GM12874 (cell line): ENCODE measurements at regions not wholly inside any gene's neighbourhood (a gene's known extent, or its start where the extent isn't known, plus 50 kb on each side); places are given as distances from the start of the nearest gene placed in this dataset.

Source experiments
- CTCF ChIP-seq: IDR thresholded peaks from 2 replicates; pipeline ENCODE4 v1.5.1; 2011; ENCODE audit warnings: low read depth, mild to moderate bottlenecking, control low read depth, low read length, moderate library complexity; ENCODE audit not compliant: insufficient read depth

DNA sequence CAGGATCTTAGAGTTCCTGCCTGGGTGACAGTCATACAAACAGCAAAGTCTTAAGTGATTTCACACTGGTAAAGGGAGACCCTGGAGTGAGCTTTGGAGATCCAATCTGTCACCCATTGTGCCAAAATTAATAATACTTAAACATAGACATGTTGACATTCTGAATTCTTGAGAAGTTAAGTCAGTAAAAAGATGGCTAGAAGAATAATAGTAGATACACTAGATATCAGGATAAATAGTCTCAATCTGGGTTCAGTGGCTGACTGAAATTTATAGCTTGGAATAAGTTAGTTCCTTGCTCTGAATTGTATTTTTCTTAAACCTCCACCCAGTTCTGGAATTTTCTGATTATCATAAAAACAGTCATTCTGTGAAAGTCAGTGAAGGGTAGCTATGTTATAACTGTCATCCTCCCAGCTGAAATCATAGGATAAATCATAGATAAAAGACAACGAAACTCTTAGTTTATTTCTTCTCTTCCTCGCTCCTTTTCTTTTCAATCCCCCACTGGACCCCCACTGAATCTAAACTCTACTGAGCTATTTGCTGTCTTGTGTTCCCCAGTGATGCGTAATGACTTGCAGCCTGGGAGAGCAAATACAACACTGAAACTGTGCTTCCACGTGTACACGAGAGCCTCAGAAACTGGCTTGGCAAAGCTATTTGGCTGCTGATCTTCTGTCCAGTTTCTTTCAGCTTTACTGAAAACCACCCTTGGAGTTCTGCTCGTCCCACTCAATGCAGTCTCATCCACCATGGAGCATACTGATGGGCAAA, 175.4 kb upstream of the TP63 start:
- no peak for TF ChIP-seq CTCF

- TF ChIP-seq CTCF, result no peak
Observed at GRCh38 chr3:189457201-189457607, 174.0 kb upstream of the TP63 start.

DNA sequence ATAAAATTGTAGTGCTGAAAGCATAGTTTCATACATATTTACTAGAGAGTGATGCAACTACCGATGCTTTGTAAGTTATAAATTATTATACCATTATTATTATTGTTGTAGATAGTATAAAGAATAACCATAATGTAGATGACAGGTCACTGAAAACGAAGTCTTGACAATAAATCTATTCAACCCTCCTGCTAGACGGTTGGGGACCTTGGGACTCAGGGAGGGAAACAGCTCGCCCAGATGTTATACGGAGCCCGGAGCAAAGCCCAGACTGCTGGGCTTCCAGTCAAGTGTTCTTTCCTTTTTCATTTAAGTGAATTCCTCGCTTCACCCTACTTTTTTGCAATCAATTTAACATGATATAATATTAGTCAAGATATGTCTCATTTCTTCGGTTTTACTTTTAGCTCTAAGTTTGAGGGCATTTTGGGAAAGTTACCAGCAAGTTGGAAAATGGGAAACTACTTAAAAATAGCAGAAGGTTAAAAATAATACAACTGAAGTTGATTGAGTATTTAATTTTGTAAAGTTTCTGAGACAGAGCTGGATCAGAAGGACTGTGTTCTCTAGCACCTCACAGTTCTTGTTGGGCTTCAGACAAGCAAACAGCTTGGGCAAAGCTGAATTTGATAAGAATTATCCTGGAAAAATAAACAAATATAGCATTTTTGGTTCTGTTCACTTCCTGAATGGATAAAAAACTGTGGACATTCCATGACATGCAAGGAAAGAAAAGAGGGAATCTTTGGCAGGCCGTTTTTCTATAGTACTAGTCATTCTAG, 173.4 kb upstream of the TP63 start:
- TF ChIP-seq CTCF, result no peak

- TF ChIP-seq CTCF, result no peak
Observed at GRCh38 chr3:189458528-189458927, 172.7 kb upstream of the TP63 start.

DNA sequence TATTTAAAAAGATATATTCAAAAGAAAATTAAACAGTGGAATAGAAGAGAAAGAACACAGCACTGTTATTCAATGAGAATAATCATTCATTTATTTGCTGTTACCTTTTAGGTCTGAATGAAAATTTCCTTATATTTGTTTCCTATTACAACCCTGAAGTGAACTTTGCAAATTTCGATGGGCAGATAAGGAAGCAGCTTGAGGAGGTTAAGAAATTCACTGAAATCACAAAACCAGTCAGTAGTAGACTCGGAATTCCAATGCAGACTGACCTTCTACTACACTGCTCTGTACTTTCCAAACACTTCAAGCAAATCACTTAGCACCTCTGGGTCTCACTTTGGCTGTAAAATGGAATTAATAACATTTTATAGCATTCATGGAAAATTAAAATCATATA, 172.0 kb upstream of the TP63 start:
- TF ChIP-seq CTCF, result no peak

DNA sequence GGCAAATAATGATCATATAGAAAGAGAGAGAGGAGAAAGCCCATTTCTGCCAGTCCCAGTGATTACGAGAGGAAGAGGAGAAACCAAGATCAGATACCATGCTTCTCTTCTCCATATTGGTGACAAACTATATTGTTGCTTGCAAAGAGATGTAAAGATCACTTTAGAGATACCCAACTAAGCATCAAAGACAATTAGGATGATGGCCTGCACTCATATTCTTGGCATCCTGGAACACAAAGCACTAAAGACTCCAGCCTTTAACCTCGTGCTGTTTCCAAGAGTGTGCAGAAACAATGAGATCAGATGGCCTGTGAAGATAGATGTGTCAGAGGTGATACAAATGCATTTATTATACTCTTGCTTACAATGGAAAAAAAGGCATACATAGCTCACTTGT, 170.7 kb upstream of the TP63 start:
- no peak for TF ChIP-seq CTCF

DNA sequence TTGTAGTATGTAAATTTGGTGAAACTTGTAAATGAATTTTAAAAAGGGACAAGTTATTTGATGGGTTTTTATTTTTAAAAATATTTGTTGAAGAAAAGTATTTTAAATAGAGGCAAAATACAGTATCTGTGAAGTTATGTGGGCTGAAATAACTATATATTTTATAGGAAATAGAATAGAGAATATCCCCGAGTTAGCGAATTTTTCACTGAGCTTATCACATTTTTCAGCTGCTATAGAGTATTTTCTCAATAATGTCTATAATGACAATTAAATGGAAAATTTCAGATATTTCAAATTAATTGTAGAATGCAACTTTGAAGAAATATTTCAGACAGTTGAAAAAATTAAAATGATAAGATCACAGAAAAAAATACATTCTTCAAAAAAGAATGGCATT, 166.4 kb upstream of the TP63 start:
- TF ChIP-seq CTCF, result no peak
